ENCODE measurements at regions not wholly inside any gene's neighbourhood (a gene's known extent, or its start where the extent isn't known, plus 50 kb on each side); places are given as distances from the start of the nearest gene placed in this dataset.

- Histone ChIP-seq H3K9me3 (no peaks in the 10 kb centered on the region), H3K4me3 (no peak overlapping the region), H3K36me3 (ENCODE audit: low read depth, missing control alignments) (no peaks in the 10 kb centered on the region), H3K27me3 (no peaks in the 10 kb centered on the region), H3K27ac (no peak overlapping the region), H3K4me1 (no peaks in the 10 kb centered on the region)
- no peak for DNase-seq
- WGBS, 2 donors, result 52 to 67% methylated on average over 2 of the region's 2 CpGs
- no peak for TF ChIP-seq CTCF (IDR thresholded peaks at IDR 0.05)
- TF ChIP-seq POLR2A (IDR thresholded peaks at IDR 0.05), result no peak
- intact Hi-C loops (cut with DNase I; ENCODE audit: low total_unique reads), result no loop called here
These were observed 334.9 kb downstream of the SNAPC1 start for GRCh38 chr14:62097072-62097471.

GRCh38 chr14:62097824-62098223, 335.6 kb downstream of the SNAPC1 start:
- no peak for TF ChIP-seq CTCF (IDR thresholded peaks at IDR 0.05)
- no peak for TF ChIP-seq POLR2A (IDR thresholded peaks at IDR 0.05)
- no peak for DNase-seq
- 74 to 77% methylated on average over 2 of the region's 2 CpGs for WGBS, 2 donors
- intact Hi-C loops (cut with DNase I; ENCODE audit: low total_unique reads), result no loop called here
- H3K4me1 ChIP-seq, result no peaks in the 10 kb centered on the region
- no peaks in the 10 kb centered on the region for H3K27me3 ChIP-seq
- no peak overlapping the region for H3K4me3 ChIP-seq
- H3K9me3 ChIP-seq, result no peaks in the 10 kb centered on the region
- no peak overlapping the region for H3K27ac ChIP-seq
- H3K36me3 ChIP-seq (ENCODE audit: low read depth, missing control alignments), result no peaks in the 10 kb centered on the region

GRCh38 chr14:62098357-62098756, 336.1 kb downstream of the SNAPC1 start:
- TF ChIP-seq POLR2A (IDR thresholded peaks at IDR 0.05), result no peak
- no peak for TF ChIP-seq CTCF (IDR thresholded peaks at IDR 0.05)
- Histone ChIP-seq H3K4me3 (no peak overlapping the region), H3K4me1 (no peaks in the 10 kb centered on the region)

GRCh38 chr14:62099091-62099490, 336.9 kb downstream of the SNAPC1 start:
- H3K4me1 ChIP-seq, result no peaks in the 10 kb centered on the region
- H3K9me3 ChIP-seq, result no peaks in the 10 kb centered on the region
- DNase-seq, result no peak
- no peaks in the 10 kb centered on the region for H3K27me3 ChIP-seq
- no peak overlapping the region for H3K27ac ChIP-seq
- no peak for TF ChIP-seq POLR2A (IDR thresholded peaks at IDR 0.05)
- TF ChIP-seq CTCF (IDR thresholded peaks at IDR 0.05), result no peak
- intact Hi-C loops (cut with DNase I; ENCODE audit: low total_unique reads), result no loop called here
- 63 to 65% methylated on average over 1 of the region's 1 CpG for WGBS, 2 donors
- H3K4me3 ChIP-seq, result no peak overlapping the region
- H3K36me3 ChIP-seq (ENCODE audit: low read depth, missing control alignments), result no peaks in the 10 kb centered on the region

More at GRCh38 chr14:62098357-62098756, 336.1 kb downstream of the SNAPC1 start:
- intact Hi-C loops (cut with DNase I; ENCODE audit: low total_unique reads), result no loop called here
- H3K27me3 ChIP-seq, result no peaks in the 10 kb centered on the region
- no peaks in the 10 kb centered on the region for H3K9me3 ChIP-seq
- H3K27ac ChIP-seq, result no peak overlapping the region
- 80 to 88% methylated on average over 3 of the region's 3 CpGs for WGBS, 2 donors
- no peaks in the 10 kb centered on the region for H3K36me3 ChIP-seq (ENCODE audit: low read depth, missing control alignments)
- DNase-seq, result no peak

GRCh38 chr14:62101189-62101588, 339.0 kb downstream of the SNAPC1 start:
- 88 to 96% methylated on average over 1 of the region's 1 CpG for WGBS, 2 donors
- intact Hi-C loops (cut with DNase I; ENCODE audit: low total_unique reads), result no loop called here
- Histone ChIP-seq H3K27me3 (no peaks in the 10 kb centered on the region), H3K9me3 (no peaks in the 10 kb centered on the region), H3K27ac (no peak overlapping the region), H3K36me3 (ENCODE audit: low read depth, missing control alignments) (no peaks in the 10 kb centered on the region), H3K4me3 (no peak overlapping the region), H3K4me1 (no peaks in the 10 kb centered on the region)
- TF ChIP-seq CTCF (IDR thresholded peaks at IDR 0.05), result no peak
- TF ChIP-seq POLR2A (IDR thresholded peaks at IDR 0.05), result no peak
- DNase-seq, result no peak

Data from testis (tissue), 2 donors.